VCaP (cell line): ENCODE measurements at regions not wholly inside any gene's neighbourhood (a gene's known extent, or its start where the extent isn't known, plus 50 kb on each side); places are given as distances from the start of the nearest gene placed in this dataset.
"Not testable (repeated sequence)": the region's sequence is repeated elsewhere in the genome, so short reads cannot be mapped to it uniquely, and the experiment has no call there.

Experiments used
- H3K27ac ChIP-seq: fragments of 450-650 bp; 2 replicates; pipeline ENCODE4 v1.5.1; 2017
- CTCF ChIP-seq: fragments of 450-650 bp; conservative IDR thresholded peaks from 2 replicates; pipeline ENCODE4 v1.5.1; 2017; ENCODE audit warnings: mild to moderate bottlenecking, moderate library complexity

GRCh38 chr14:101630056-101630965, 69.0 kb downstream of the DIO3 start:
- TF ChIP-seq CTCF = no peak

GRCh38 chr14:101631199-101631598, 69.9 kb downstream of the DIO3 start:
- no peak for TF ChIP-seq CTCF
- H3K27ac ChIP-seq = no peak overlapping the region

More at GRCh38 chr14:101630056-101630965, 69.0 kb downstream of the DIO3 start:
- no peak overlapping the region for H3K27ac ChIP-seq

DNA sequence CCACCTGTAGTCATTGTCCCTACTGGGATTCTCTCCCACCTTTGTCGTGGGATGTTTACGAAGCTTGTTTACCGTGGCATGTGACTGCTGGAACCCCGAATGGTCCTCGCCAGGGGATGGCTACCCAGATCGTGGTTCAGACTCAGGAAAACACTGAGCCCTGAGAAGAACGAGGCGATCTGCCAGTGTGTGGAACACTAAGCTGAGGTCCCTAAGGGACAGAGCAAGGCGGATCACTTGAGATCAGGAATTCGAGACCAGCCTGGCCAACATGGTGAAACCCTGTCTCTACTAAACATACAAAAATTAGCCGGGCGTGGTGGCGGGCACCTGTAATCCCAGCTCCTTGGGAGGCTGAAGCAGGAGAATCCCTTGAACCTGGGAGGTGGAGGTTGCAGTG, 70.7 kb downstream of the DIO3 start:
- H3K27ac ChIP-seq = not testable (repeated sequence)

- H3K27ac ChIP-seq = no peak overlapping the region
- TF ChIP-seq CTCF = no peak
Measured at GRCh38 chr14:101632520-101632919, 71.2 kb downstream of the DIO3 start.

DNA sequence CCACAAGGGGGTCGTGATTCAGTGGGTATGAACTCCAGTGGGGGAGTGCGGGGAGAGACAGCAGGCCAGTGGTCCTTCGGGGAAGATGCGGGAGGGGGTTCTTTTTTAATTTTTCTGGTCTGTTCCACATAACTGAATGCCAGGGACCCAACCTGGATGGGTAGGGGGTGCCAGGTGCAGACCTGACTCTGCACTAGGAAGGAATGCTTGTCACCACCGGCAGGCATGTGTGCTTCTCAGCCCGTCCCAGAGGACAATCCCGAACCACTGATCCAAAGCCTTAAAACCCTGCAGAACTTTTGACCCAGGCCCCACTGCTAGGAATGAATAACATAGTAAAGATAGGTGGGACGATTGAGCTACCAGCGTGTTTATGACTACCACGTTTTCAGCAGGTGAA, 72.0 kb downstream of the DIO3 start:
- TF ChIP-seq CTCF = no peak
- no peak overlapping the region for H3K27ac ChIP-seq

DNA sequence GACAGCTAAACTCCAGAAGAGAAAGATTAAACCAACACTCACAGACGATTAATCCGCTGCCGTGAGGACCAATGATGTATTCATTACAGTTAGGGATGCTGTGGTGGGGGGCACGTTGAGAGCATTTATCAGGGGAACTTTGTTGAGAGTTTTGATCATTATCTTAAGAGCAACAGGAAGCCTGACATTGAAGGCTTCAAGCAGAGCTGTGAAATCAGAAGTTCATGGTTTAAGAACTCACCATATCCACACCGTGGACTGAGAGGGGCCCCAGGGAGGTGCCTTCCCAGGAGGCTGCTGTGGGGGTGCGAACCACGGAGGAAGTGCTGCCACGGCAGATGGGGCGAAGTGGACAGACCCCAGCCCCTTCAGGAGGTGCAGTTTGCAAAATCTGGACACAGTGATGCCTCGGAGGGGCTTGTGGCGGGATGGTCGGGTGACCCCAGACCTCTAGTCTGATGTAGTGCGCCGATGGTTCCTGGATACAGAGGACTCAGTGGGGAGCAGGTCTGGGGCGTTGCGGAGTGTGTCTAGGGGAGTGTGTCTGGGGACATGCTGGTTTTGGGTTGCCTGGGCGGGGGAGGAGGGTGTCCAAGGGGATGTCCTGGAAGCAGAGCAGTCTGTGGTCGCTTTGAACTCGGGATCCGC, 73.0 kb downstream of the DIO3 start:
- no peak overlapping the region for H3K27ac ChIP-seq
- TF ChIP-seq CTCF = no peak

DNA sequence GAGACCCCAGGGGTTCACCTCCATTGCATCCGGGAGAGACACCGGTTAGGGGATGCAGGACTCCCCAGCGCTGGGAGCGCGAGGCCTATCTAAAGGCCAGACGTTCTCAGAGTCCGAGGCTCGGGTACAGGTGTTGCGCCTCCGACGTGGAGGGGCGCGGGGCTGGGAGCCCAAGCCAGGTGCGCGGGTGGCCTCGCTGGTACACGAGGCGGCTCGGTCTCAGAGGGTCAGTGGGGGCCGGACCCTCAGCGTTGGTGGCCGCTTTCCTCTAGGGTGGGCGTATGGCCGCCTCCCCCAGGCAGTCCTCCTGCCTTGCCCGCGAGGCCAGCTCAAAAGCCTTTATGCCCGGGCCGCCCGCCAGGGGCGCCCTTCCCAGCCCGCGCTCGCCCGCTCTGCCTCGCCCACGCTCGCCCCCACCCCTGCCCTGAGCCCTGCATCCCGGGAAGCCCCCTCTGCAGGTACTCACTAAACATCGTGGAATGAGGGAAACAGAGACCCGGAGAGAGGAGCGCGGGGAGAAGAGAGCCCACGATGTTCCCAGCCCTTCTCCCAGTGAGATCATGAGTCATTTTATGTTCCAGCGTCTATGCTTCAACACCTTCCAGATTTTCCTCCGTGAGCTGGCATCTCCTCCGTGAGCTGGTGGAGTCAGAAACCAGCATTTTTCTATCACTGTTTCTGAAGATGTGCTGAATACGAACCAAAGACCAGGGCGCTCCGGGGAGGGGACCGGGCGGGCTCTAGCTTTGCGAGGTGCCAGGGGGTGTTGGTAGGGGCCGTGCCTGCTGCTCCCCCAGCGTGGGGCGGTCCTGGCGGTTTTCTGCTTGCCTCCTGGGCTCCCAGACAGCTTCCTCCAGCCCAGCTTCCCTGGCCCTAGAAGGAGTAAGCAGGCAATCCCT, 73.8 kb downstream of the DIO3 start:
- no peak for TF ChIP-seq CTCF
- H3K27ac ChIP-seq = no peak overlapping the region
